ENCODE measurements at regions not wholly inside any gene's neighbourhood (a gene's known extent, or its start where the extent isn't known, plus 50 kb on each side); places are given as distances from the start of the nearest gene placed in this dataset.
"Not testable (repeated sequence)": the region's sequence is repeated elsewhere in the genome, so short reads cannot be mapped to it uniquely, and the experiment has no call there.

DNA sequence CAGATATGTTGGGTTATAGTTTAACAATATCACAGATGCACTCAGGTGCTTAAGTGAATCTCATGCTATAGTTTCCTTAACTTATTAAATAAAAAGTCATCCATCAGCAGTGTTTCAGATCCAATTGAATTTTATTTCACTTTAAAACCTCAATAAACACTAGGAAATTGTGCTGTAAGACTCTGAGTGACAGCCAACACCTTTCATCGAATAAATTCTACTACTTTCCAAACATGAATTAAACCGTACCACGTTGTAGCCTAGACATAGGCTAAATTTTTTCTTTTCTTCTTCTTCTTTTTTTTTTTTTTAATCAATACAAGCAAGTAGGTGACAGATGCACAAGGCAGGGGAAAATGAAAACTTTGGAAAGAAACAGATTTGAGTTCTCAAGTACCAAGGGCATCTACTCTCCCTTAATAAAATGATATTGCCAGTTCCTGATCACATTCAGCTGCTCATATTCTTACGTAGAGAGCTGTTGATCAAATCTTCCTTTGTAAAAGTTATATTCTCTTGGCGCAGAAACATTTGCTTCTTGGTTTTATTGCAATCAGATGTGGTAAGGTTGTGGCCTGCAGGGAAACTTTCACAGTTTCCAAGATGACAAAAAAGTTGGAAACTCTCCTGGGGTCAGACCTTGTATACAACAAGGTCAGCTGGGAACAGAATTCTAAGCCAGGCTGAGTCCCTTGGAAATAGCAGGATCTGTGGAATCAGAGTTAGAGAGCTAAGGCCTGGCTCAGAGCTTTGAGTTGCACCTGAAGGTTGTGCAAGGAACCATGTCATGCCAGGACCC is 147.7 kb downstream of the CD47 start:
- no peak for DNase-seq (ENCODE audit: low read depth, low spot score)

- DNase-seq (ENCODE audit: low read depth, low spot score), result no peak
Observed at GRCh38 chr3:107942244-107942643, 148.6 kb downstream of the CD47 start.

- DNase-seq (ENCODE audit: low read depth, low spot score), result no peak
Observed at GRCh38 chr3:107939691-107940442, 151.0 kb downstream of the CD47 start.

DNA sequence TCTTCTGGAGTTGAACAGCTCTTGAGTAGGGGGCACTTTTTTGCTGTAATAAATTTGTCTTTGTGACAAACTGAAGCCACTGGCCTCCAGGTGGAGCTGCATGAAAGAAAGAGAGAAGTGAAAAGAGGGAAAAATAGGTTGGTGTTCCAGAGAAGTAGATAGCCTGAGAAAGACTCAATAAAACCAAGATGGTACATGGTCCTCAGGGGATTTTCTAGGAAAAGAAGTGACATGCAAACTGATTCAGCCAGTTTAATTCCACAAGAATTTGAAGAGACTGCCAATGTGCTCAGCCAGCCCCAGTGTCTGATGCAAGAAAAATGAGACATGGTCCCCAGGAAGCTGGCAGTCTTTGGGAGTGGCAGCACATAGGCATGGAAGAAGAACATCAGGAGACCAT is 152.7 kb downstream of the CD47 start:
- DNase-seq (ENCODE audit: low read depth, low spot score), result no peak

DNA sequence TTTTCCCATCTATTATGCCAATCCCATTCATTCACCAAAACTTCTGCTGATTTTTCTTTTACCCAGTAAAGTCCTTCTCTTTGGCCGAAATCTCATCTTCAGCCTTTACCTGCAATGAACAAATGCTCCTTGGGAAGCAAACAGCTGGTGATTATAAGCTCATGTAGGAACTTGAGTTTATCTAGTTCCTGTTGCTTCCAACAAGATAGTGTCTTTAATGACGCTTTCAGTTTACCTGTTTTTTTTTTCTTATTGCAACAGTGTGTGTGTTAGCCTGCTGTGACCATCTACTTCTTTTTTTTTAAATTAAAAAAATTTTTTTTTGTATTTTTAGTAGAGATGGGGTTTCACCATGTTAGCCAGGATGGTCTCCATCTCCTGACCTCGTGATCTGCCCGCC is 156.0 kb downstream of the CD47 start:
- no peak for DNase-seq (ENCODE audit: low read depth, low spot score)

- DNase-seq (ENCODE audit: low read depth, low spot score), result no peak
Observed at GRCh38 chr3:107933450-107933849, 157.4 kb downstream of the CD47 start.

DNA sequence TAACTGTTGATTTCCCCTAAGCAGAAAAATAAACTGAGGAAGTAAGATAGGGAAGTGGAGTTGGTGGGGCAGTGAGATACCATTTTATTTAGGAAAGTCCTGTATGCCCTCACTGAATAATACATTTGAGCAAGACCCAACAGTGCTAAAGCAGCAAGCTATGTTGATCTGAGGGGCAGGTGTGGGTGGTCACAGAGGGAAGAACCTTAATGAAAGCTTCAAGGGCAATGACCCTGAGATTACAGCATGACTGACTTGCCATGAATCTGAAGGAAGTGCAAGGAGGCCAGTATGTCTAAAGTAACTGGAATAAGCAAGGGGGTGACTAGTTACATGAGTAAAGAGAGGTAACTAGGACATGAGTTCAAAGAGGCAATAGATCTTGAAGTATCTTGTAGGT is 159.5 kb downstream of the CD47 start:
- DNase-seq (ENCODE audit: low read depth, low spot score), result no peak

DNA sequence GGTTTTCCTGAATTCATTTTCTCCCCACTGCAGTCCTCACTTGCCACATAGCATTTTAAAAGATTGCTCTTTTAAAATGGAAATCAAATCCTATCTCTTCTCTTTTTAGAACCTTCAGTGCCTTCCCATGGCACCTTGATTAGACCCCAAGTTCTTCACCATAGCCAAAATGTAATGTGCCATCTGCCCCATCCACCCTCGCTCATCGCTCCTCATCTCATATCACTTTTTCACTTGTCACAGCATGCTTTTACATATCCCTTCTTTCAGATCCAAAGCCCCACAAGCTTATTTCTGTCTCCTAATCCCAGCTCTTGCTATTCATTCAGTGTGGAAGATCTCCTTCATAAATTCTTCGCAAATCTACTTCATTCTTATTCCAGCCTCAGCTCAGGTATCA is 161.7 kb downstream of the CD47 start:
- no peak for DNase-seq (ENCODE audit: low read depth, low spot score)

- no peak for DNase-seq (ENCODE audit: low read depth, low spot score)
Observed at GRCh38 chr3:107928084-107928445, 162.8 kb downstream of the CD47 start.

DNA sequence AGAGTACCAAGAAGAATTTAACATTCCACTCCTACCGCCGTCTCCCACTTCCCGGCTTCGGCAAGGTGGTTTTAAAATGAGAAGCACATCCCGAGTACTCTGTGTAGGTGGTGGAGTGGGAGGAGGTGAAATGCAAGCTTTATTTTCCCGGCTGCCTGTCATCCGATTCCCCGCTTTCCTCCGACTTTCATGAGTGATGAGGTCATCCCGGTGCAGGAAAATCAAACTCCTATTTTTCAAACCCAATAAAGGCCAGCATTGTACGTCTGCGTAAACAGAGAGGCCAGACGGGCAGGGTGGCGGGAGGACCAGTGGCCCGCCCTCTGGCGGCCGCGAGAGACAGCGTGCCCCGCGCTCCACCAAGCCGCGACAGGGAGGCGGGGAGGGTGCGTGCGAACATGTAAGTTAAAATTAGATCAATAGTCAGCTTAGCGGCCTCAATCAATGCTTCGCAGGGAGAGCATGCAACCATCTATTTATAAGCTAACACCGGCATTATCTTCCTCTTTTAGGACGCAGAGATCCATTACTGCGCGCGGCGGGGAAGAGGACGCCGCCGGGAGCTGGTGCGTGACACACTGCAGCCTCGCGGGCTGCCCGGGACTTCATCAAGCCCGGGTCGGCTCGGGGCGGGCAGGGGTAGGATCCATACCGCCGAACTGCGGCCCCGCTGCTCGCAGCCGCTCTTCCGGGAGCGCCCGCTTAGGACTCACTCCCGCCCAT is 163.3 kb downstream of the CD47 start:
- peak; percentile 49 for DNase-seq (ENCODE audit: low read depth, low spot score)

- DNase-seq (ENCODE audit: low read depth, low spot score), result no peak
Observed at GRCh38 chr3:107925851-107926250, 165.0 kb downstream of the CD47 start.

GRCh38 chr3:107921038-107921437 is 169.8 kb downstream of the CD47 start:
- DNase-seq (ENCODE audit: low read depth, low spot score), result no peak

DNA sequence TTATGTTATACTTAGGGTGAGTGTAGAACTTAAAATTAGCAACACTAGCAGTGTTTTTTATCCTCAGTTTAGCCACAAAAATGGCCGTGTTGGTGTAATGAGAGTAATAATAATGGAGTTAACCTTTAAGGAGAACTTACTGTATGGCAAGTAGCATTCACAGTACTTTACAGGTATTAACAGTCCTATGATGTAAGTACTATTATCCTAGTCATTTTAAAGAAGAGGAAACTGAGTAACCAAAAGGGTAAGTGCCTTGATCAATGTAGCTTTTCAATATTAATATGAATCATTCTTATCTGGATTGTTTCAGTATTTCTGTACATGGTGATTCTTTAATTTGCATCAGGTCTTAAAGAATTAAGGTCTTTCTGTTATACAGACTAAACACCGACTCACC is 170.3 kb downstream of the CD47 start:
- DNase-seq (ENCODE audit: low read depth, low spot score), result no peak

- DNase-seq (ENCODE audit: low read depth, low spot score), result no peak
Observed at GRCh38 chr3:107919239-107919638, 171.6 kb downstream of the CD47 start.

- DNase-seq (ENCODE audit: low read depth, low spot score), result no peak
Observed at GRCh38 chr3:107916171-107916570, 174.7 kb downstream of the CD47 start.

GRCh38 chr3:107915706-107916105 is 175.1 kb downstream of the CD47 start:
- no peak for DNase-seq (ENCODE audit: low read depth, low spot score)

- no peak for DNase-seq (ENCODE audit: low read depth, low spot score)
Observed at GRCh38 chr3:107913701-107914100, 177.1 kb downstream of the CD47 start.

- no peak for DNase-seq (ENCODE audit: low read depth, low spot score)
Observed at GRCh38 chr3:107911337-107912000, 179.4 kb downstream of the CD47 start.

DNA sequence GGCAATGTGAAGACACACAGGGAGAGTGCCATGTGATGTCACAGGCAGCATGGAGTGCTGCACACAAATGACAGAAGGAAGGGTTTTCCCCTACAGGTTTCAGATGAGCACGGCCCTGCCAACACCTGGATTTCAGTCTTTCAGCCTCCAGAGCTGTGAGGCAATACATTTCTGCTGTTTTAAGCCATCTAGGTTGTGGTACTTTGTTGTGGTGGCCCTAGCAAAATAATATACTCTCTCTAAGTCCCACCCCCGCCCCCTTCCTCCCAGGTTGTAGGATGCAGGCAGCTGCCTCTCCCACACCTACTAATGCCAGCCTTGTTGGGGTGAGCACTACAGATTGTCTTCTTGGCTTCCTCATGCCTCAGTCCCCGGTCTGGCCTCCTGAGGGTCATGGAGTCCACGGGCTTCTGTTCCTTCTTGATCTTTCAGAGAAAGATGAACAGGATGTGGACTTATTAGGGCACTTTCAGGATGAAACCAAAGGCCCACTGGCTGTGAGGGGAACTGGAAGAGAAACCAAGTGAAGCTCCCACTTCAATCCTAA is 180.0 kb downstream of the CD47 start:
- no peak for DNase-seq (ENCODE audit: low read depth, low spot score)

GRCh38 chr3:107909583-107909982 is 181.2 kb downstream of the CD47 start:
- DNase-seq (ENCODE audit: low read depth, low spot score), result not testable (repeated sequence)

DNA sequence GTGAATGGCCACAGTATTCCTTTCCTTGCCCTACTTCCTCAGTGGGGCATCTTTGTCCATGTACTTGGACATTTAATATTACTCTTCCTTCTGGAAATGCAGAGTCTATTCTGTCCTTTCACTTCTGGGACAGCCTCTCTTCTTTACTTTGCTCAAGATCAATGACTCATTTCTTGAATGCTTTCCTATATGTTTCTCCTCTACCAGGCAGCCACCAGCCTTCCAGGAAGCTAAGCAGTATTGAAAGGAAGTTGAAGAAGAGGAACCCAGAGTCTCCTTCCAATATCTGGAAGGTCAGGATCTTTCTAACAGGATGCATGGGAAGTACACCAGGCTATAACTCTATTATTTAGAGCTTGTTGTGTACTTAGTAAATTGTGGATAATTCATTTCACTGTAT is 182.8 kb downstream of the CD47 start:
- no peak for DNase-seq (ENCODE audit: low read depth, low spot score)

All from pulmonary artery endothelial cell (primary cell).